ENCODE measurements at regions not wholly inside any gene's neighbourhood (a gene's known extent, or its start where the extent isn't known, plus 50 kb on each side); places are given as distances from the start of the nearest gene placed in this dataset.

DNA sequence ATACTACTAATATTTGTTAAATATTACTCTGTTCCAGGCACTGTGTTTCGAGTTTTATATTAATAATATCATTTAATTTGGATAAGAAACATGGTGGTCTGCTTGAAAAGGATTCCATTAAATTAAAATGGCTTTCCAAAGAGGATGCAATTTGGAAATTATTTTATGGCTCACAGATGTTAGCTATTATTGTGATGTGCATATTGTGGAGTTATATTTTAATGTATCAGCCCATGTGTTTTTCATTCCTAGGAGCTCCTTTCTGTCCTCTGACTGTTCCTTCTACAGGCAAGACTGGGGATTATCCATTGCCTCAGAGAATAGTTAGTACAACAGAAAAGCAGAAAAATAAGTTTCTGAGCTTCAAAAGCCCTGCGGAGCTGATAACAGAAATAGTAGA lies 376.7 kb upstream of the PDZRN3 start:
- peak; percentile 9 for DNase-seq
- WGBS (ENCODE audit: low lambda C conversion rate) = 7% methylated on average over 2 of the region's 2 CpGs
- no peaks in the 10 kb centered on the region for H3K9me3 ChIP-seq
- H2AFZ ChIP-seq (ENCODE audit: low read depth) = no peak overlapping the region
- no peaks in the 10 kb centered on the region for H3F3A ChIP-seq (replicated peaks; ENCODE audit: insufficient read depth)
- no peaks in the 10 kb centered on the region for H3K27me3 ChIP-seq (ENCODE audit: insufficient read depth)
- H3K36me3 ChIP-seq (replicated peaks in 1 of 2; ENCODE audit: control insufficient read depth in 1 of 2, insufficient read depth in 2 of 2, low read length in 1 of 2) = no peaks in the 10 kb centered on the region
- no peak overlapping the region for H3K4me2 ChIP-seq
- no peaks in the 10 kb centered on the region for H3K79me2 ChIP-seq (ENCODE audit: insufficient read depth)
- ChIA-PET POLR2A (no interaction called here), CTCF (no interaction called here)
- H3K9me2 ChIP-seq = no peaks in the 10 kb centered on the region
- no peak overlapping the region for H3K4me3 ChIP-seq (ENCODE audit: low read depth in 2 of 2, low read length in 1 of 2)
- H3K27ac ChIP-seq (ENCODE audit: low read depth in 2 of 2, low read length in 1 of 2) = no peak overlapping the region
- no peak for TF ChIP-seq JUND (IDR thresholded peaks at IDR 0.05)
- no peak for TF ChIP-seq RXRA (IDR thresholded peaks at IDR 0.05; ENCODE audit: borderline replicate concordance, low read depth)
- TF ChIP-seq, protein P1, sequence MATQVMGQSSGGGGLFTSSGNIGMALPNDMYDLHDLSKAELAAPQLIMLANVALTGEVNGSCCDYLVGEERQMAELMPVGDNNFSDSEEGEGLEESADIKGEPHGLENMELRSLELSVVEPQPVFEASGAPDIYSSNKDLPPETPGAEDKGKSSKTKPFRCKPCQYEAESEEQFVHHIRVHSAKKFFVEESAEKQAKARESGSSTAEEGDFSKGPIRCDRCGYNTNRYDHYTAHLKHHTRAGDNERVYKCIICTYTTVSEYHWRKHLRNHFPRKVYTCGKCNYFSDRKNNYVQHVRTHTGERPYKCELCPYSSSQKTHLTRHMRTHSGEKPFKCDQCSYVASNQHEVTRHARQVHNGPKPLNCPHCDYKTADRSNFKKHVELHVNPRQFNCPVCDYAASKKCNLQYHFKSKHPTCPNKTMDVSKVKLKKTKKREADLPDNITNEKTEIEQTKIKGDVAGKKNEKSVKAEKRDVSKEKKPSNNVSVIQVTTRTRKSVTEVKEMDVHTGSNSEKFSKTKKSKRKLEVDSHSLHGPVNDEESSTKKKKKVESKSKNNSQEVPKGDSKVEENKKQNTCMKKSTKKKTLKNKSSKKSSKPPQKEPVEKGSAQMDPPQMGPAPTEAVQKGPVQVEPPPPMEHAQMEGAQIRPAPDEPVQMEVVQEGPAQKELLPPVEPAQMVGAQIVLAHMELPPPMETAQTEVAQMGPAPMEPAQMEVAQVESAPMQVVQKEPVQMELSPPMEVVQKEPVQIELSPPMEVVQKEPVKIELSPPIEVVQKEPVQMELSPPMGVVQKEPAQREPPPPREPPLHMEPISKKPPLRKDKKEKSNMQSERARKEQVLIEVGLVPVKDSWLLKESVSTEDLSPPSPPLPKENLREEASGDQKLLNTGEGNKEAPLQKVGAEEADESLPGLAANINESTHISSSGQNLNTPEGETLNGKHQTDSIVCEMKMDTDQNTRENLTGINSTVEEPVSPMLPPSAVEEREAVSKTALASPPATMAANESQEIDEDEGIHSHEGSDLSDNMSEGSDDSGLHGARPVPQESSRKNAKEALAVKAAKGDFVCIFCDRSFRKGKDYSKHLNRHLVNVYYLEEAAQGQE (IDR thresholded peaks at IDR 0.05; ENCODE audit: low read depth, low read length) = no peak
- no peak for TF ChIP-seq CHD2 (IDR thresholded peaks at IDR 0.05; ENCODE audit: low read length, partially characterized antibody)
- TF ChIP-seq IRF3 (IDR thresholded peaks at IDR 0.05; ENCODE audit: low read depth, low read length) = no peak
- no peak for TF ChIP-seq SMC3 (IDR thresholded peaks at IDR 0.05; ENCODE audit: low read depth, low read length)
- TF ChIP-seq TEAD4 (IDR thresholded peaks at IDR 0.05; ENCODE audit: borderline replicate concordance, insufficient read depth) = no peak
- TF ChIP-seq ELF1 (IDR thresholded peaks at IDR 0.05) = no peak
- no peak for TF ChIP-seq RCOR1 (IDR thresholded peaks at IDR 0.05; ENCODE audit: low read length)
- TF ChIP-seq RFX5 (IDR thresholded peaks at IDR 0.05; ENCODE audit: low read length) = no peak
- TF ChIP-seq NFIC (IDR thresholded peaks at IDR 0.05; ENCODE audit: borderline replicate concordance) = no peak
- TF ChIP-seq, protein P2, sequence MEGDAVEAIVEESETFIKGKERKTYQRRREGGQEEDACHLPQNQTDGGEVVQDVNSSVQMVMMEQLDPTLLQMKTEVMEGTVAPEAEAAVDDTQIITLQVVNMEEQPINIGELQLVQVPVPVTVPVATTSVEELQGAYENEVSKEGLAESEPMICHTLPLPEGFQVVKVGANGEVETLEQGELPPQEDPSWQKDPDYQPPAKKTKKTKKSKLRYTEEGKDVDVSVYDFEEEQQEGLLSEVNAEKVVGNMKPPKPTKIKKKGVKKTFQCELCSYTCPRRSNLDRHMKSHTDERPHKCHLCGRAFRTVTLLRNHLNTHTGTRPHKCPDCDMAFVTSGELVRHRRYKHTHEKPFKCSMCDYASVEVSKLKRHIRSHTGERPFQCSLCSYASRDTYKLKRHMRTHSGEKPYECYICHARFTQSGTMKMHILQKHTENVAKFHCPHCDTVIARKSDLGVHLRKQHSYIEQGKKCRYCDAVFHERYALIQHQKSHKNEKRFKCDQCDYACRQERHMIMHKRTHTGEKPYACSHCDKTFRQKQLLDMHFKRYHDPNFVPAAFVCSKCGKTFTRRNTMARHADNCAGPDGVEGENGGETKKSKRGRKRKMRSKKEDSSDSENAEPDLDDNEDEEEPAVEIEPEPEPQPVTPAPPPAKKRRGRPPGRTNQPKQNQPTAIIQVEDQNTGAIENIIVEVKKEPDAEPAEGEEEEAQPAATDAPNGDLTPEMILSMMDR (IDR thresholded peaks at IDR 0.05) = no peak
- TF ChIP-seq YY1 (IDR thresholded peaks at IDR 0.05; ENCODE audit: low read depth) = no peak
- H4K20me1 ChIP-seq (ENCODE audit: insufficient read depth) = no peaks in the 10 kb centered on the region
- H3K4me1 ChIP-seq (ENCODE audit: control insufficient read depth in 1 of 2, insufficient read depth in 2 of 2, low read depth in 1 of 2, low read length in 1 of 2) = no peaks in the 10 kb centered on the region; a peak in 1 of 4 replicates
- no peak overlapping the region for H3K9ac ChIP-seq
